HCT116 (cell line): ENCODE measurements at regions not wholly inside any gene's neighbourhood (a gene's known extent, or its start where the extent isn't known, plus 50 kb on each side); places are given as distances from the start of the nearest gene placed in this dataset.

Experiments
- ATAC-seq: fragments of 200-7000 bp; cut with Tn5 transposase; 2 replicates; pipeline ENCODE4 v1.9.1; 2020; ENCODE audit warnings: mild to moderate bottlenecking, moderate library complexity
- BruUV-seq: library from RNA; stranded (reverse); fragments of 400-500 nt; replicated peaks from 2 replicates; lab custom pipeline; 2021; lab: Mats Ljungman, UMichigan
- CTCF ChIA-PET: fragments of 300-600 bp; sonication (Branson Sonifier 250); formaldehyde crosslinking; loops from one replicate; lab custom pipeline; 2021; ENCODE audit warnings: antibody characterized with exemption; lab: Charles Lee
- POLR2A ChIA-PET: fragments of 300-600, 350-600 bp; sonication (Branson Sonifier 250); formaldehyde crosslinking; loops from one replicate; lab custom pipeline; 2021; ENCODE audit warnings: antibody characterized with exemption; lab: Charles Lee
- RAD21 ChIA-PET, 2 experiments: fragments of 300-600 bp; sonication (Branson Sonifier 250); formaldehyde crosslinking; loops; one replicate each; lab custom pipeline; 2023; ENCODE audit warnings: low total read pairs in 2 of 2; ENCODE audit not compliant: uncharacterized antibody in 2 of 2, unreplicated experiment in 2 of 2, low non-redundant PET in 1 of 2; lab: Charles Lee
- DNase-seq: peaks from one replicate; pipeline ENCODE4 v3.0.0-alpha.2; 2010; ENCODE audit warnings: low read depth, low spot score
- H2AFZ ChIP-seq: fragments of 200-600 bp; shearing (Covaris generic), sonication (generic); 2 replicates; pipeline ENCODE4 v1.6.1; 2017; ENCODE audit warnings: low read depth, mixed run types, mixed read lengths, antibody characterized with exemption, low read length; ENCODE audit not compliant: poor library complexity, severe bottlenecking
- H3K27ac ChIP-seq: 2 replicates; pipeline ENCODE4 v1.5.1; 2012; ENCODE audit warnings: low read depth, low read length
- H3K27me3 ChIP-seq: fragments of 200-600 bp; sonication (generic); 2 replicates; pipeline ENCODE4 v1.6.1; 2016; ENCODE audit warnings: mixed run types, low read length, mixed read lengths; ENCODE audit not compliant: insufficient read depth
- H3K36me3 ChIP-seq, 2 experiments: fragments of 200-500 bp in 1 of 2; fragments of 200-600 bp in 1 of 2; sonication (Bioruptor generic) in 1 of 2; sonication (generic) in 1 of 2; 2 replicates each; pipeline versions ENCODE4 v1.5.1 to v1.6.1; 2014 to 2016; ENCODE audit warnings: low read length in 2 of 2, inconsistent platforms in 1 of 2, mixed read lengths in 1 of 2, mixed run types in 1 of 2; ENCODE audit not compliant: insufficient read depth in 2 of 2, control insufficient read depth in 1 of 2
- H3K4me1 ChIP-seq, 2 experiments: fragments of 200-600 bp in 1 of 2; sonication (generic) in 1 of 2; 2 replicates each; pipeline versions ENCODE4 v1.5.1 to v1.6.1; 2012 to 2017; ENCODE audit warnings: low read length in 2 of 2, inconsistent platforms in 1 of 2, mild to moderate bottlenecking in 1 of 2, mixed read lengths in 1 of 2, mixed run types in 1 of 2, moderate library complexity in 1 of 2; ENCODE audit not compliant: insufficient read depth in 2 of 2, control insufficient read depth in 1 of 2
- H3K4me2 ChIP-seq: fragments of 200-600 bp; sonication (generic); 2 replicates; pipeline ENCODE4 v1.6.1; 2017; ENCODE audit warnings: mixed run types, low read length, mixed read lengths
- H3K4me3 ChIP-seq, 2 experiments: fragments of 200-600 bp in 1 of 2; sonication (generic) in 1 of 2; replicated peaks in 1 of 2; 2 replicates each; pipeline ENCODE4 v1.5.1; 2011 to 2016; ENCODE audit warnings: low read length in 2 of 2, control low read depth in 1 of 2, low read depth in 1 of 2, mild to moderate bottlenecking in 1 of 2, mixed read lengths in 1 of 2, mixed run types in 1 of 2
- H3K79me2 ChIP-seq: fragments of 200-600 bp; sonication (generic); 2 replicates; pipeline ENCODE4 v1.6.1; 2017; ENCODE audit warnings: mild to moderate bottlenecking, mixed run types, low read length, moderate library complexity, mixed read lengths; ENCODE audit not compliant: insufficient read depth
- H3K9ac ChIP-seq: fragments of 200-600 bp; sonication (generic); 2 replicates; pipeline ENCODE4 v1.6.1; 2016; ENCODE audit warnings: low read length, mixed read lengths
- H3K9me2 ChIP-seq: fragments of 200-600 bp; sonication (generic), shearing (Covaris generic); 2 replicates; pipeline ENCODE4 v1.6.1; 2017; ENCODE audit warnings: mixed run types, mild to moderate bottlenecking, moderate library complexity; ENCODE audit not compliant: insufficient read depth
- H3K9me3 ChIP-seq, 2 experiments: fragments of 200-500 bp in 1 of 2; fragments of 200-600 bp in 1 of 2; sonication (Bioruptor generic) in 1 of 2; sonication (generic) in 1 of 2; 2 replicates each; pipeline ENCODE4 v1.6.1; 2014 to 2017; ENCODE audit warnings: low read length in 2 of 2, mixed read lengths in 2 of 2, inconsistent platforms in 1 of 2, low read depth in 1 of 2, mild to moderate bottlenecking in 1 of 2, mixed run types in 1 of 2, moderate library complexity in 1 of 2; ENCODE audit not compliant: control insufficient read depth in 1 of 2, insufficient read depth in 1 of 2
- H4K20me1 ChIP-seq: fragments of 200-600 bp; sonication (generic), shearing (Covaris generic); 2 replicates; pipeline ENCODE4 v1.6.1; 2017; ENCODE audit warnings: mixed run types, mild to moderate bottlenecking, moderate library complexity; ENCODE audit not compliant: insufficient read depth
- CTCF ChIP-seq, 3 experiments: fragments of 200-600 bp in 1 of 3; sonication (generic) in 1 of 3; IDR thresholded peaks in 2 of 3; conservative IDR thresholded peaks in 1 of 3; 2 replicates each; pipeline ENCODE4 v1.5.1; 2012 to 2017; ENCODE audit warnings: low read depth in 2 of 3, low read length in 2 of 3, antibody characterized with exemption in 1 of 3, borderline replicate concordance in 1 of 3, control low read depth in 1 of 3, mild to moderate bottlenecking in 1 of 3, mixed read lengths in 1 of 3, mixed run types in 1 of 3, moderate library complexity in 1 of 3; ENCODE audit not compliant: insufficient read depth in 1 of 3
- FOSL1 ChIP-seq: IDR thresholded peaks from 2 replicates; pipeline ENCODE4 v1.6.1; 2012; ENCODE audit warnings: low read depth
- POLR2AphosphoS5 ChIP-seq: IDR thresholded peaks from 2 replicates; pipeline ENCODE4 v1.6.1; 2011; ENCODE audit warnings: mild to moderate bottlenecking, low read depth, low read length, moderate library complexity
- REST ChIP-seq: IDR thresholded peaks from 2 replicates; pipeline ENCODE4 v1.6.1; 2012; ENCODE audit warnings: low read depth
- intact Hi-C: fragments of 100-400 bp; cut with micrococcal nuclease; formaldehyde crosslinking; loops from 2 replicates; pipeline ENCODE4 v1.10.0; 2022
- TF ChIP-seq, protein P1 (sequence below): IDR thresholded peaks from 2 replicates; pipeline ENCODE4 v1.6.1; 2012

DNA sequence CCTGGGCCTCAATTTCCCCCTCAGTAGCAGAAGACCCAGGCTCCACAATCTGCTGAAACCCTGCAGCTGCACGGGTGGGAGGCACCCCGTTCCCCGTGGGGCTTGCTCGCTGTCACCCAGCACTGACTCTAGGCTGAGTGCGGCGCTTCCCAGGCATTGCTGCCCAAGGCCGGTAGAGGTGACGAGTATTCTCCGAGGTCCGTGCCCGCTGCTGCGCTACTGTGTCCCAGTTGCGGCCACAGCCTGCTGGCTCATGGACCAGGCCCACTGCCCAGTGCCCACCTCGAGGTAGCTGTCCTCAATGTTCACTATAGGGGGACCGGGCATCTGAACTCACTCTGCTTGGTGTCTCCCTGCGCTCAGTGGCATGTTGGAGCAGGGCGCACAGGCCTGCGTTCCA, 74.7 kb downstream of the GSC start:
- ChIA-PET CTCF (no interaction called here), RAD21 (no interaction called here), POLR2A (no interaction called here)
- H3K27ac ChIP-seq: no peak overlapping the region
- no peak overlapping the region for H3K9ac ChIP-seq
- H3K4me3 ChIP-seq: no peak overlapping the region
- H3K9me3 ChIP-seq: no peaks in the 10 kb centered on the region
- no peaks in the 10 kb centered on the region for H4K20me1 ChIP-seq
- no peak for TF ChIP-seq POLR2AphosphoS5
- TF ChIP-seq FOSL1: no peak
- TF ChIP-seq CTCF (IDR thresholded peaks at IDR 0.05 in 2 of 3, conservative IDR thresholded peaks at IDR 0.05 in 1 of 3; ENCODE audit: borderline replicate concordance in 1 of 3, insufficient read depth in 1 of 3, low read depth in 2 of 3, low read length in 2 of 3): no peak
- TF ChIP-seq, protein P1, sequence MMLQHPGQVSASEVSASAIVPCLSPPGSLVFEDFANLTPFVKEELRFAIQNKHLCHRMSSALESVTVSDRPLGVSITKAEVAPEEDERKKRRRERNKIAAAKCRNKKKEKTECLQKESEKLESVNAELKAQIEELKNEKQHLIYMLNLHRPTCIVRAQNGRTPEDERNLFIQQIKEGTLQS: no peak
- TF ChIP-seq REST: no peak
- no peak overlapping the region for H2AFZ ChIP-seq
- H3K9me2 ChIP-seq: no peaks in the 10 kb centered on the region
- ATAC-seq (no peak), DNase-seq (no peak)
- H3K27me3 ChIP-seq: no peaks in the 10 kb centered on the region
- H3K79me2 ChIP-seq: no peaks in the 10 kb centered on the region
- H3K4me2 ChIP-seq: no peak overlapping the region
- no TSS peak for BruUV-seq
- H3K4me1 ChIP-seq: no peaks in the 10 kb centered on the region
- no peaks in the 10 kb centered on the region for H3K36me3 ChIP-seq
- intact Hi-C loops: no loop called here
